ENCODE measurements at regions not wholly inside any gene's neighbourhood (a gene's known extent, or its start where the extent isn't known, plus 50 kb on each side); places are given as distances from the start of the nearest gene placed in this dataset.

DNA sequence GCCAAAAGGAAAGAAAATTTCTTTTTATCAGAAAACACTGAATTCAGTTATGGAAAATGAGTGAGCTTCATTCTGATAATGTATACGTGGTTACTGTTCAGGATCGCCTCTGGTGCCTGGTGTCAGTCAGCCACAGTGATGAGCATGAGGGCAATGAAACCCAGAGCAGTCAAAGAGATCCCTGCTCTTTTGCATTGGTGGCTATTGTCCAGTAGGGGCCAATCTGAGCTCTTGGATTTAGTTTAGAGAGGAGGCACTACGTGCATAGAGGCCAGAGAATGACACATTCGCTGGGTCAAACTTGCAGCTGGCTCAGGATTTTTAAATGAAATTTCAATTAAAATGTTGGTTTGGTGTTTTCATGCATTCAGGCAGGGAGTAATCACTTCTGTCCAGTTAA lies 522.9 kb downstream of the TMEM182 start:
- TF ChIP-seq CTCF (conservative IDR thresholded peaks at IDR 0.05; ENCODE audit: low read depth, low read length) (no peak), EZH2 (IDR thresholded peaks at IDR 0.05; ENCODE audit: borderline replicate concordance, low read depth, low read length, poor library complexity, severe bottlenecking) (no peak)
